Stimulated activated naive CD8-positive, alpha-beta T cell treated with anti-CD3 and anti-CD28 coated beads, Interleukin-15, Interleukin-2, amounts not matched to agents 100 U/mL and 50 U/mL, for 24 hours (primary cell): ENCODE measurements at regions not wholly inside any gene's neighbourhood (a gene's known extent, or its start where the extent isn't known, plus 50 kb on each side); places are given as distances from the start of the nearest gene placed in this dataset.
A peak's percentile ranks its signal among the peaks of the same experiment; 100 is the strongest.
"Not testable (repeated sequence)": the region's sequence is repeated elsewhere in the genome, so short reads cannot be mapped to it uniquely, and the experiment has no call there.

ENCODE experiments used
- ATAC-seq: fragments of 150-1000 bp; cut with Tn5 transposase; one replicate; pipeline ENCODE4 v1.10.0; 2021
- DNase-seq: peaks from one replicate; pipeline ENCODE4 v3.0.0; 2021

DNA sequence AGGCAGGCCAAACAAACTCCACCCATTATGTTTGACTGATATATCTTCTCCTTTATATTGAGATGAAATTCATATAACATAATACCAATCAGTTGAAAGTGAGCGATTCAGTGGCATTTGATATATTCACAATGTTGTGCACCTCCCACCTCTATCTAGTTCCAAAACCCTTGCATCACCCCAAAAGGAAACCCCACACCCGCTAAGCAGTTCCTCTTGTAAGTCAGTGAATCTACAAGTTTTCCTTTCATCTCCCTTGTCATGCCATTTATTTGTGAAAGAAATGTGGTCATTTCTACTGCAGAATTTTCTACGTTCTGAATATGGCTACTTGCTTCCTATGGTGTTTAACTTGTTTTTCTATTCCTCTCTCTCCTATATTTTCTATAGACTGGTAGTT lies 99.4 kb upstream of the PTPN3 start:
- ATAC-seq (no peak), DNase-seq (no peak)

- no peak for ATAC-seq
Observed at GRCh38 chr9:109599131-109599530, 101.0 kb upstream of the PTPN3 start.

DNA sequence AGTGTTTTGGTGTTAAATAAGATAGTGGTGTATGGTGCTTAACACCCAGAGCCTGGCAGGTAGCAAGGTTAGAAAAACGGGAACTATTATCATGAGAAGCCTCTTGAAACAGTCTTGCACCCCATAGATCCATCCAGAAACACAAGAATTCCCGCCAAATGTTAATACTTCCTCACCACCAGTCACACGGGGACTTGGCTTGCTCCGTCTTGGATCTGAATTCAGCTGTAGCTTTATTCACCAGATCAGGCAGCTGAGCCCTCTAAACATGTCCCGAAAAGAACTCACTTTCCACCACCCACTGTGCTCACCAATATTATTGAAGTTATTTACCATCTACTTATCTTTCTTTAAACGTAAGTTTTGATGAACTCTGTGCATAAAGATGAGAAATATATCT lies 101.6 kb upstream of the PTPN3 start:
- ATAC-seq, result no peak
- no peak for DNase-seq

More at GRCh38 chr9:109599131-109599530, 101.0 kb upstream of the PTPN3 start:
- DNase-seq, result no peak

DNA sequence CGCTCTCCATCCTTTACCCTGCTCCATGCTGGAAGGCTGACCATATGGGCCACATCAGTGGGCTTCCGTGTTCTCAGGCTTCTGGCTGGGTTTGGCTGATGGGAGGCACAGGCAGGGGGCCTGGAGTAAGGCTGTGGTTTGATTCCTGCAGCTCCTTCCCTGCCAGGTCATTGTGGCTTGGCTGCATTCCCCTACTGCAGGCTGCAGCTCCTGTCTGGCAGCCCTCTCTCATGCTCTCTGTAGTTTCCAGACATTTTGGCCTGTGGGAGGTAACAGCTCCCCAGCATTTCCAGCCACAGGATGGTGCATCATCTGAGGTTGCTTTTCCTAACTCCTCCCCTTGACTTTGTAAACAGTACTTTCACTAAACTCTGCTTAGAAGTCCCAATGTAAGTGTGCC lies 102.0 kb upstream of the PTPN3 start:
- ATAC-seq (no peak), DNase-seq (no peak)

DNA sequence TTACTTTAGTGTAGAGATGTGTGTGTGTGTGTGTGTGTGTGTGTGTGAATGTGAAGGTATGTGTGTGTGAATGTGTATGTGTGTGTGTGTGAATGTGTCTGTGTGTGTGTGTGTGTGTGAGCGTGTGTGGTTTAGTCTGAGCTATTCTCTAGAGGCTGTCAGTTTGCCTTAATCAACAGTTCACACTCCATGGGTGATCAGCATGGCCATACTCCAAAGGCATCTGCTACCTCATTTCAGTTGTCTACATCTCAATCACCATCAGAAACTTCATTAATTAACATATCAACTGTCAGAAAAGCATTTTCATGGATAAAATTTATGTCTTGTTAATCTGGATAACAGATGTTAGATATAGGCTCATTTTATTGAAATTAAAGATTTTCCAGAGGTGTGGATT lies 103.1 kb upstream of the PTPN3 start:
- no peak for DNase-seq
- no peak for ATAC-seq

GRCh38 chr9:109602987-109603386 lies 104.9 kb upstream of the PTPN3 start:
- ATAC-seq, result no peak
- DNase-seq, result no peak

DNA sequence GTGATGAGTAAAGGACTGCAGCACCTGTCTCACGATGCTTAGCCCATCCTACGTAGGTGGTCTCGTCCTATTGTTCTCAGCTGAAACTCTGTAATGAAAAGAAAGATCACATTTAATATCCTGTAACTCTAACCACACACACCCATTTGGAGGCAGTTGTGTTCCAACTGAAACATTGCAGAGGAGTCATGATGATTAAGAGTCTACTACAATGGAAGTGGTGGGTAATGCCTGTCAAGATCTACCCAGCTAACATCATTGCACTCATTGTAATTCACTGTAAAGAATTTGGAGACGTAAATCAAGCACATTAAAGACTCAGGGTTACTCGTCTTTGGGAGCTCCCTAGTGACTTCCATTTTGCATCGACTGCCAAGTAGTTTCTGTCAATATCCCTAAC lies 106.0 kb upstream of the PTPN3 start:
- DNase-seq, result no peak
- no peak for ATAC-seq

- no peak for ATAC-seq
Observed at GRCh38 chr9:109604781-109605180, 106.7 kb upstream of the PTPN3 start.

GRCh38 chr9:109609060-109609459 lies 111.0 kb upstream of the PTPN3 start:
- DNase-seq (no peak), ATAC-seq (no peak)

More at GRCh38 chr9:109604781-109605180, 106.7 kb upstream of the PTPN3 start:
- no peak for DNase-seq

DNA sequence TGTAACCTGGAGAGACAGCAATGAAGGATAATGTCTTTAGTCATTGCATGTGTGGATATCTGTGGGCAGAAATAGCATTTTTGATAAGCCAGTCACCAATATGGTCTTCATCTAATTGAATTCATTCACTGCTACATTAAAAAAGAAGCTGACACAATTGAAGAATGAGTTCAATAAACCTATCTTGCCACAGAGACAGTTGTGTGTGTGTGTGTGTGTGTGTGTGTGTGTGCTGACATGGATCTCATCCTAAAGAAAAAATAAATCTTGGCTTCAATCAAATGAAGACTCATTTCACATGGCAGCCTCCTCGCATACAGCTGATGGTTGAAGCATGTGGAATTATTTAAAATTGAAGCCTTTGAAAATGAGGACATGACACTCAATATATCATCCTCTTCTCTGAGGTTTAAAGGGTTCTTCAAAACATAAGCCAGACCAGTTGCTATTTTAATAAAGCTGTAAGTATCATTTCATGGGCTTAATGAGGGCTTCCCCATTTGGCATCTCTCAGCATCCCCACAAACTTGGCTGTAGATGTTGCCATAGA lies 118.5 kb upstream of the PTPN3 start:
- ATAC-seq (no peak), DNase-seq (no peak)

GRCh38 chr9:109619310-109619709 lies 121.2 kb upstream of the PTPN3 start:
- ATAC-seq (no peak), DNase-seq (no peak)

DNA sequence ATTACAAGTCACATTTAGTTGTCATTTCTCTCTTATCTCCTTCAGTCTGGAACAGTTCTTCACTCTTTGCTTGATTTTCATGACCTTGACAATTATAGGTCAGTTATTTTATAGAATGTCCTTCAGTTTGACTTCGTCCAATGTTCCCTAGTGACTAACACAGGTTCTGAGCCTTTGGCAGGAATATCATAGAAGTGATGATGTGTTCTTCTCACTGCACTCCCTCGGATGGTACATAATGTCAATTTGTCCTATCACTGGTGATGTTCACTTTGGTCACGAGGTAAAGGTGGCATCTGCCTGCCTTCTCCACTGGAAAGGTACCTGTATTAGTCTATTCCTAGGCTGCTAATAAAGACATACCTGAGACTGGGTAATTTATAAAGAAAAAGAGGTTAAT lies 126.0 kb upstream of the PTPN3 start:
- DNase-seq, result no peak
- ATAC-seq, result no peak

- DNase-seq, result no peak
Observed at GRCh38 chr9:109624896-109625295, 126.8 kb upstream of the PTPN3 start.

DNA sequence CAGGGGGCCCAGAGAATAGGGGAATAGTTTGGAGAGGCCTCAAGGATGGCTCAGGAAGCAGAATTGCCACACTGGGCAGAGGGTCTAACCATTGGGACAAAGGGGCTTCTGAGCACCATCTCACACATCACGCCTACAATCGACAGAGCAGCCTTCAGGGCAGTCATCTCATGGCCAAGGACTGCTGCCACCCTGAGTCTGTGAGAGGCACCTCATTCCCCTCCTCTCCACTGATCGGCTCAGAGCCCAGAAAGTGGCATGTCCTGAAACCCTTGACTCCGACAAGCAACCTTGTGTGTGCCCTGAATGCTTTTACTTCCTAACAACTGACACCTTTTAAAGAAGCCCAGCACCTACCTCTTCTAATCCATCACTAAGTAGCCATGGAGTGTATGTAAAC lies 128.9 kb upstream of the PTPN3 start:
- ATAC-seq (no peak), DNase-seq (no peak)

More at GRCh38 chr9:109624896-109625295, 126.8 kb upstream of the PTPN3 start:
- no peak for ATAC-seq

GRCh38 chr9:109629615-109630014 lies 131.5 kb upstream of the PTPN3 start:
- ATAC-seq (no peak), DNase-seq (no peak)

DNA sequence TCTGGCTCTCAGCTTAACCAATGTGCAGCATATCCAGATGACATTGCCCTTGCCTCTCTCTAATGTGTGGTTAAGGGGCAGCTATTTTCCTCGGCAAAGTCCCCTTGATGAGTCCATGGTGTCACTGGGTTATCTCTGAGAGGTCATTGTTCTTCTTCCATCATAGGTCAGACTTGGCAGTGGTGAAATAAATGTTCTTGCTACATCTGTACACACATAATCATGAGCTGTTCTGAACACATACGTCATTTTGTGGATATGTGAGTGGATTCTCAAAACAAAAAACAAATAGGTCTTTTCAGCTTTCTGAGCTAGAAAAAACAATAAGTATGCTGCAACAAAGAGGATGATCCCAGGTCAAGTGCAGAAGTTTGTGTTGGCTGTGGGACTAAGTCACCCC lies 134.7 kb upstream of the PTPN3 start:
- no peak for ATAC-seq
- DNase-seq, result no peak

- ATAC-seq, result no peak
- no peak for DNase-seq
Observed at GRCh38 chr9:109639674-109640579, 140.1 kb upstream of the PALM2AKAP2 start.

DNA sequence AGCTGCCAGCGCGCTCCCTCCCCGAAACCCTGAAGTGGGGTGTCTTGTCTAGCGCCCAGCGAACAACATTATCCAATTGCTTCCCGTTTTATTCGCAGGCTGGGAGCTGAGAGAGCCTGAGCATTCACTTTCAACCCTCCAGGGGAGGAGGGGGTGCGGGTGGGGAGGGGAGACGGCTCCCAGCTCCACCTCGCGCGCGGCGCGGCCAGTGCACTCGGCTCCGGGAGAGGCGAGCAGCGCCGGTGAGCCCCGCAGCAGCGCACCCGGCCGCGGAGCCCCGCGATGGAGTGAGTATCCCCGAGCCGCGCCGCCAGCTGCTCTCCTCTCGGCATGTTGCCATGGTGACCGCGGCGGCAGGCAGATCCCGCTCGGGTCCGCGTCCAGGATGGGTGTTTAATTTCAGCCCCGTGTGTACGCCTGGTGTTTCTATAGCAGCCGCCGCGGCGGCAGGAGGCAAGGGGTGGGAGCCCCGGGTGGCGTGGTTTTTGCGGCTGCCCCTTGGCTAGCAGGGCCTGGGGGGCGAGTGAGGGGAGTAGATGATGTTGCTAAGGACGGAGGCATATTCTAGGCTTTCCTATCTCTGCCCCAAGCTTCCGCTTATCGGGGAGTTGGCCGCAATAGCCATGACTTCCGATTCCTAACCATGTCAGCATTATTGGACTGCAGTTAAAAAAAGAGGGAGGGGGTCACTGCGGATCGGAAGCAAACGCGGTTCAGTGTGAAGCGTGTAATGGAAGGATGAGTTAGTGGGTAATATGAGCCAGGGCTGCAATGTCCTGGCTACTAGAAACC lies 139.2 kb upstream of the PALM2AKAP2 start:
- peak; percentile 9 for ATAC-seq
- DNase-seq, result peak; percentile 4

- no peak for DNase-seq
- ATAC-seq, result no peak
Observed at GRCh38 chr9:109641372-109641659, 138.7 kb upstream of the PALM2AKAP2 start.

DNA sequence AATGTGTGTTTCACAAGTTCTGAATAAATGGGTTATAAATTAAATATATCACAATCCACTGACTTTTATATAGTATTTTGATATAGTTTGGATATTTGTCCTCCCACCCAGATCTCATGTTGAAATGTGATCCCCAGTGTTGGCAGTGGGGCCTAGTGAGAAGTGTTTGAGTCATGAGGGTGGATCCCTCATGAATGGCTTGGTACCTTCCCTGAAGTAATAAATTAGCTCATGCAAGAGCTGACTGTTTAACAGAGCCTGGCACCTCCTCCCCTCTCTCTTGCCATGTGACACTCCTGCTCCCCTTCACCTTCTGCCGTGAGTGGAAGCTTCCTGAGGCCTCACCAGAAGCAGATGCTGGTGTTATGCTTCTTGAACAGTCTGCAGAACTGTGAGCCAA lies 127.9 kb upstream of the PALM2AKAP2 start:
- DNase-seq (no peak), ATAC-seq (no peak)

- ATAC-seq, result no peak
- no peak for DNase-seq
Observed at GRCh38 chr9:109652971-109653370, 127.0 kb upstream of the PALM2AKAP2 start.

DNA sequence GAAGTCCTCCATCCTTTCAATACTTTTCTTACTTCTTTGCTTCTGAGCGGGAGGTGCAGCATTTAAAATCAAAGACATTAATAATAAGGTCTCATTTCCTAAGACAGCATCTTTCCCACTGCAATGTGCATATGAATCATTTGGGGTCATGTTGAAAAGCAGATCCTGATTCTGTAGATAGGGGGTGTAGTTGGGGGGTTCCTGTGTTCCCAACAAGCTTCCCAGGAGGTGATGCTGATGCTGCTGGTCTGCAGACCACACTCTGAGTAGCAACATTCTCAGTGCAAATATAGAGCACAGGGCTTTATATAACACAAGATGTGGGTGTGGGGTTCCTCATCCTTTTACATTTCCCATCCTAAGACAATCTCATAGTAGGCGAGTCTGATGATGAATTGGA lies 126.5 kb upstream of the PALM2AKAP2 start:
- ATAC-seq (no peak), DNase-seq (no peak)

DNA sequence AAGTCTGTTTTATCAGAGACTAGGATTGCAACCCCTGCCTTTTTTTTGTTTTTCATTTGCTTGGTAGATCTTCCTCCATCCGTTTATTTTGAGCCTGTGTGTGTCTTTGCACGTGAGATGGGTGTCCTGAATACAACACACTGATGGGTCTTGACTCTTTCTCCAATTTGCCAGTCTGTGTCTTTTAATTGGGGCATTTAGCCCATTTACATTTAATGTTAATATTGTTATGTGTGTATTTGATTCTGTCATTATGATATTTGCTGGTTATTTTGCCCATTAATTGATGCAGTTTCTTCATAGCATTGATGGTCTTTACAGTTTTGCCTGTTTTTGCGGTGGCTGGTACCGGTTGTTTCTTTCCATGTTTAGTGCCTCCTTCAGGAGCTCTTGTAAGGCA lies 116.0 kb upstream of the PALM2AKAP2 start:
- not testable (repeated sequence) for ATAC-seq, DNase-seq
